AG04449 (cell line): ENCODE measurements at regions not wholly inside any gene's neighbourhood (a gene's known extent, or its start where the extent isn't known, plus 50 kb on each side); places are given as distances from the start of the nearest gene placed in this dataset.

Source experiments
- CTCF ChIA-PET: fragments of 350-600 bp; formaldehyde crosslinking; extraction: SDS; loops from one replicate; lab custom pipeline; 2021; ENCODE audit warnings: antibody characterized with exemption; lab: Yijun Ruan, JAX
- POLR2A ChIA-PET: fragments of 400-600, 350-600 bp; formaldehyde crosslinking; extraction: SDS; loops from one replicate; lab custom pipeline; 2020; ENCODE audit warnings: antibody characterized with exemption, inconsistent platforms; lab: Yijun Ruan, JAX
- DNase-seq: peaks from one replicate; pipeline ENCODE4 v3.0.0-alpha.2; 2010; ENCODE audit warnings: low read depth, low spot score
- H3K4me3 ChIP-seq: 2 replicates; pipeline ENCODE4 v1.5.1; 2011; ENCODE audit warnings: low read depth, mild to moderate bottlenecking, control low read depth, low read length
- TF ChIP-seq, protein P1 (sequence below): IDR thresholded peaks from one replicate; pipeline ENCODE4 v1.5.1; 2011; ENCODE audit warnings: mild to moderate bottlenecking, moderate library complexity, low read length, control low read depth, inconsistent platforms; ENCODE audit not compliant: insufficient read depth; ENCODE audit errors: missing control alignments

DNA sequence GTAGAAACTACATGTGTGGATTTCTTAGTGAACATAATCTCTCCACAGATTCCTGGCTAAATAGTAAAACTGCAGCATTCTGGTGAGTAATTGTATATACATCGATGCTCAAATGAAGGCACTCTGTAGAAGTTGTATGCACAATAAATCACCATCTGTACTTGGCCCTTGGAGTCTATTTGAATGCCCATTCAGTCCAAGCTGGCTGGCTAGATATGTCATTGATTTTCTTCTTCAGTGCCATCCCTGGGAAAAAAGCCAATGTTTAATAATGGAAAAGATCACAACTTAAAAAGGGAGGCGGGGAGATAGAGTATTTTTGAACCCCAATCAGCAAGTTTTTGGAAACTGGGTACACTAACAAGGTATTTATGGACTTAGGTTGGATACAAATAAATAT is 381.0 kb upstream of the TEX13C start:
- TF ChIP-seq, protein P1, sequence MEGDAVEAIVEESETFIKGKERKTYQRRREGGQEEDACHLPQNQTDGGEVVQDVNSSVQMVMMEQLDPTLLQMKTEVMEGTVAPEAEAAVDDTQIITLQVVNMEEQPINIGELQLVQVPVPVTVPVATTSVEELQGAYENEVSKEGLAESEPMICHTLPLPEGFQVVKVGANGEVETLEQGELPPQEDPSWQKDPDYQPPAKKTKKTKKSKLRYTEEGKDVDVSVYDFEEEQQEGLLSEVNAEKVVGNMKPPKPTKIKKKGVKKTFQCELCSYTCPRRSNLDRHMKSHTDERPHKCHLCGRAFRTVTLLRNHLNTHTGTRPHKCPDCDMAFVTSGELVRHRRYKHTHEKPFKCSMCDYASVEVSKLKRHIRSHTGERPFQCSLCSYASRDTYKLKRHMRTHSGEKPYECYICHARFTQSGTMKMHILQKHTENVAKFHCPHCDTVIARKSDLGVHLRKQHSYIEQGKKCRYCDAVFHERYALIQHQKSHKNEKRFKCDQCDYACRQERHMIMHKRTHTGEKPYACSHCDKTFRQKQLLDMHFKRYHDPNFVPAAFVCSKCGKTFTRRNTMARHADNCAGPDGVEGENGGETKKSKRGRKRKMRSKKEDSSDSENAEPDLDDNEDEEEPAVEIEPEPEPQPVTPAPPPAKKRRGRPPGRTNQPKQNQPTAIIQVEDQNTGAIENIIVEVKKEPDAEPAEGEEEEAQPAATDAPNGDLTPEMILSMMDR: no peak
- POLR2A ChIA-PET: no interaction called here
- DNase-seq: no peak
- CTCF ChIA-PET: no interaction called here
- no peak overlapping the region for H3K4me3 ChIP-seq

DNA sequence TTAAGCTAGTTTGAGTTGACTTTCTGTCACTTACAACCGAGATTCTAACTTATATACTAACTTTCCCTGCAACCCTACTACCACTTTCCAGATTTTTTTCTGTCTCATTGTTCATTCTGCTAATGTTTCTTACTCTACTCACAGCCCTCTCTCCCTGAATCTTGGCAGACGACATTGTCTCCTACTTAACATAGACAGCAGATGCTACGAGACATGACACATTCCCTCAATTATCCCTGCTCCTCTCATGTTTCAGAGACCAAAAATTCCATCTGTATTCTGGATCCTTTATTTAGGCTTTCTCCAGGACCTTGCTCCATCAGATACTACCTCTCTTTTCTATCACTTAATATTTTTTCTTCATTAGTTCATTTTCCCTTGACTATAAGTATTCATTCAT is 379.1 kb upstream of the TEX13C start:
- TF ChIP-seq, protein P1: no peak
- ChIA-PET CTCF (no interaction called here), POLR2A (no interaction called here)
- DNase-seq: no peak
- H3K4me3 ChIP-seq: no peak overlapping the region

DNA sequence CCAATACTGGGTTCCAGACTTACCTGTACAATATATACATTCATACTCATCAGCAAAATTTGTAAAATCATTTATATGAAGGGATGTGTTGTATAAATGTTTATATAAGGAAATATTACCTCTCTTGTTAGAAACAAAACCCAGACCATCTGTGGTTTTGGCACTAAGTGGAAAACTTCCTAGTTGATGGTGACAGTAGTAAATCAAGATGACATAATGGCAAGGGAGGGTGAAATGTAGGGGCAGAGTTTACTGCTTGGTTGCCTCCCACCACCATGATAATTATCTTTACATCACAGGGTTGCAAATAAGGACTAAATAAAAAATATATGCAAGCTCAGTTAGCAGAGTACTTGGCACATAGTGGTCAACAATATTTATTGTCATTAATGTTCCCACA is 365.3 kb upstream of the TEX13C start:
- no peak for DNase-seq
- CTCF ChIA-PET: no interaction called here
- POLR2A ChIA-PET: no interaction called here
- no peak overlapping the region for H3K4me3 ChIP-seq
- TF ChIP-seq, protein P1: no peak

DNA sequence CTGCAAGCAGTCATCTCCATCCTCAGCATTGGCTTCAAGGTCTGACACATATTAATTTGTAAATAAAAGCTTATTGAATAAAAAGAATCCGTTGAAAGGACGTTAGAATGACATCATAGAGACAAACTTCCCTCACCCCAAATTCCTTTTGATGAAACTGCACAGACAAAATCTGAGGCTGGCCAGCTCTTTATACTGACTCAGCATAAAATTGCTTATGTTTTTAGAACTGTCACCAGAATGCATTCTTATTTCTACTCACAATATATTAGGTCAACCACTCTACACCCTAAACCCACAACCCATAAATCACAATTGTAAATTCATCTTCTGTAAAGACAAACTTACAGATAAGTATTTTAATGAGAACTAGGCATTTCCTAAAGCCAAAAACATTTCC is 359.2 kb upstream of the TEX13C start:
- DNase-seq: no peak
- TF ChIP-seq, protein P1: no peak
- POLR2A ChIA-PET: no interaction called here
- CTCF ChIA-PET: no interaction called here
- H3K4me3 ChIP-seq: no peak overlapping the region

DNA sequence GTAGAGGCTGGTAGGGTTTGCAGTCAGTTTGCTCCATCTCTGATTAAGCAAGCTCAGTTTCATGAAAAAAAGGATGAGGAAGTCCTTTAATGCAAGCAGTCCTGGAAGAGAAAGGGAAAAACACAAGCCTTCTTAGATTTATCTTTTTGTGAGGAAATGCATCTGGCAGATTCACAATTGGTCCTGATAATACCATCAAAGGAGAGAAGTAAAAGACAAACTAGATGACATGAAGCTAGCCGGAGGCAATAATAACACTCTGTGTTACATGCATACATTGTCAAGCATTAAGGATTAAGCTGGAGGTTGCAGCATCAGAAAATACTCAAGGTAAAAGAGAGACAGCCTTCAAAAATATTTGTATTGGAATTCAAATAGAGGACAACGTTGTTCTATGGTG is 356.0 kb upstream of the TEX13C start, which contains the start of gene TENM1:
TENM1 (minus strand) TSS at position 101 of the 400 bp plus-strand sequence.
- ChIA-PET CTCF (no interaction called here), POLR2A (no interaction called here)
- no peak within 1 kb of the TSS for H3K4me3 ChIP-seq
- TF ChIP-seq, protein P1: no peak
- no peak for DNase-seq

DNA sequence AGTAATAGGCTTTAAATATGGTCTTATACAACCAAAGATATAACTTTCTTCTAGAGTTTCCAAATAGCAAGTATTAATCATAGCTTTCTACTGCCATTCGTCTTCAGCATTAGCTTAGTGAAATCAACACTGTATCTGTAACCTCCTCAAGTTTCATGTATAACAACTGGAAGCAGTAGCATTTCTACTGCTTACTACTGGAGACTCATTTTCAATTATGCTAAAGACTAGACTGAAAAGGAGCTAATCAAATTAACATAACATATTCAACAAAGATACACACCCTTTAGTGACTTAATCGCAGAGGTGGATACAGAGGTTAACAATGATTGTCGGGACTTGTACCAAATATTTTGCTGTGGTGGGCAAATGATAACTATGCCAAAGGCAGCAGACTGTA is 344.2 kb upstream of the TEX13C start:
- no peak for DNase-seq
- POLR2A ChIA-PET: no interaction called here
- TF ChIP-seq, protein P1: no peak
- no peak overlapping the region for H3K4me3 ChIP-seq
- CTCF ChIA-PET: no interaction called here

DNA sequence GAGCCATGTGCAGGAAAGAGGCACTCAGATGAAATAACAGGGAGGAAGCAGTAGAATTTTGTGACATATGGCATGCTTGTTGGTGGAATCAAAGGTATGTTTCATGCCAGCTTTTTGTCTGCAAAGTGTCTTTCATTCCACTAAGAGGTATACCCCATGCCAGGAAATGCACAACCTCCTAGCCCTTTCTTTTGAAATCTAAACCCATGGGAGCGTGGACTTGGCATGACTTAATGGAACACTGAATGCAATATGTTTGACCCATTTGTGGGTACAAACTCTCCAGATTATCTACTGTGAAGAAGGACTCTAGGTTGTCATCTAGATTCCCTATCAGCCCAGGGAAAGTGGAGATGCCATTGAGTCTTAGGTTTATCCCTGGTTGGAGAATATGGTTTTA is 338.3 kb upstream of the TEX13C start:
- CTCF ChIA-PET: no interaction called here
- no peak overlapping the region for H3K4me3 ChIP-seq
- TF ChIP-seq, protein P1: no peak
- POLR2A ChIA-PET: no interaction called here
- DNase-seq: no peak
